ENCODE measurements at regions not wholly inside any gene's neighbourhood (a gene's known extent, or its start where the extent isn't known, plus 50 kb on each side); places are given as distances from the start of the nearest gene placed in this dataset.

DNA sequence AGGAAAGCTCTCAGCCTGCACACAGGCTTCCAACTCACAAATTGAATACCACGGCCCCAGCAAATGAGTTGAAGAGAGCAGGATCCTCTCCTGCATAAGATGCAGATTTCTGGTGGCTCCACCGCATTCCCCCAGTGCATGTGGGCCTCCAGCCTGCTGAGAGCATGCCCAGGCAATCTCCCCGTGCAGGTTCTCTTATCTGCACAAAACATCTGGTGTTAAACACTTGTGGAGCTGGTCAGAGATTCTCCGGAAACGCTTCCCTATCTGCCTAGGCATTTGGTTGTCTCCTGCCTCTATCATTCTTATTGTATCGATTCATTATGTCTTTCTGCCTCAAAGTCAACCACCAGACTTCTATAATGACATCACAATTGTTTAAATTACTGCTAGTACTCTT lies 1349.0 kb upstream of the B3GALT2 start:
- no peak overlapping the region for H3K27ac ChIP-seq
- no peak for TF ChIP-seq ZFX (IDR thresholded peaks at IDR 0.05; ENCODE audit: borderline replicate concordance)
- TF ChIP-seq, protein P1, sequence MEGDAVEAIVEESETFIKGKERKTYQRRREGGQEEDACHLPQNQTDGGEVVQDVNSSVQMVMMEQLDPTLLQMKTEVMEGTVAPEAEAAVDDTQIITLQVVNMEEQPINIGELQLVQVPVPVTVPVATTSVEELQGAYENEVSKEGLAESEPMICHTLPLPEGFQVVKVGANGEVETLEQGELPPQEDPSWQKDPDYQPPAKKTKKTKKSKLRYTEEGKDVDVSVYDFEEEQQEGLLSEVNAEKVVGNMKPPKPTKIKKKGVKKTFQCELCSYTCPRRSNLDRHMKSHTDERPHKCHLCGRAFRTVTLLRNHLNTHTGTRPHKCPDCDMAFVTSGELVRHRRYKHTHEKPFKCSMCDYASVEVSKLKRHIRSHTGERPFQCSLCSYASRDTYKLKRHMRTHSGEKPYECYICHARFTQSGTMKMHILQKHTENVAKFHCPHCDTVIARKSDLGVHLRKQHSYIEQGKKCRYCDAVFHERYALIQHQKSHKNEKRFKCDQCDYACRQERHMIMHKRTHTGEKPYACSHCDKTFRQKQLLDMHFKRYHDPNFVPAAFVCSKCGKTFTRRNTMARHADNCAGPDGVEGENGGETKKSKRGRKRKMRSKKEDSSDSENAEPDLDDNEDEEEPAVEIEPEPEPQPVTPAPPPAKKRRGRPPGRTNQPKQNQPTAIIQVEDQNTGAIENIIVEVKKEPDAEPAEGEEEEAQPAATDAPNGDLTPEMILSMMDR (IDR thresholded peaks at IDR 0.05), result no peak

DNA sequence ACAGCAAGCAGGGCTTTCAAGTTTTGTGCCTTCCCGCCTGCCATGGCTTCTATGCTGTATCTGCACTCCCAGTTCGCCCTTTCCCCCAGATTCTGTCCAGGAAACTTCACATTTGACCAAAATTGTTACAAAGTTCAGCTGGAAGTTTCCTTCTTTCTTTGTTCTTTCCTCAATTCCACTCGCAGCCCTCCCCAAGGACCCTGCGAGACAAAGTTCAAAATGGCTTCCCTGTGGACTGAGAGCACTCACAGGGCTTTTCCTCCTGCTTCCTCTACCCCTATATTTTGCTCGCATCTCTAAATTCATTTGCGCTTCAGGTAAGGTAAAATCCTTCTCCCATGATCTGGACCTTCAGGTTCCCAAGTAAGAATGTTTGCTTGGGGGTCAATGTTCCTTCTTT lies 1348.4 kb upstream of the B3GALT2 start:
- no peak for TF ChIP-seq ZFX (IDR thresholded peaks at IDR 0.05; ENCODE audit: borderline replicate concordance)
- TF ChIP-seq, protein P1 (IDR thresholded peaks at IDR 0.05), result no peak
- no peak overlapping the region for H3K27ac ChIP-seq

DNA sequence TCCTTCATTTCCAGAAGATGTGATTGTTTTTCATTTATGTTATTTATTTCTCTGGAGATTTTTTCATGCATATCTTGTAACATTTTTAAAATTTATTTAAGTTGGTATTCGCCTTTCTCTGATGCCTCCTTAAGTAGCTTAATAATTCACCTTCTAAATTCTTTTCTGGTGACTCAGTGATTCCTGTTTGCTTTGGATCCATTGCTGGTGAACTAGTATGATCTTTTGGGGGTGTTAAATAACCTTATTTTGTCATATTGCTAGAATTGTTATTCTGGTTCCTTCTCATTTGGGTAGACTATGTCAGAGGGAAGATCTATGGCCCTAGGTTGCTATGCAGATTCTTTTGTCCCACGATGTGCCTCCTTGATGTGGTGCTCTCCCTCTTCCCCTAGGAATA lies 1347.2 kb upstream of the B3GALT2 start:
- no peak for TF ChIP-seq ZFX (IDR thresholded peaks at IDR 0.05; ENCODE audit: borderline replicate concordance)
- TF ChIP-seq, protein P1 (IDR thresholded peaks at IDR 0.05), result no peak

DNA sequence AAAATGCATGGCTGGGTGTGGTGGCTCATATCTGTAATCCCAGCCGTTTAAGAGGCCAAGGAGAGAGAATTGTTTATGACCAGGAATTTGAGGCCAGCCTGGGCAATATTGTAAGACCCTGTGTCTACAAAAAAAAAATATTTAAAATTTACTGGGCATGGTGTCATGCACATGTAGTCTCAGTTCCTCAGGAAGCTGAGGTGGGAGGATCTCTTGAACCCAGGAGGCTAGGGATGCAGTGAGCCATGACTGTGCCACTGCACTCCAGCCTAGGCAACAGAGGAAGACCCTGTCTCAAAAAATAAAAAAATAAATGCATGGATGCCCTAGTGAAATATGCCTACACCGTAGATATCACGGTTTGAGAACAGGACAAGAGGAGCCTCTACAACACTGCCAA lies 1331.2 kb upstream of the B3GALT2 start:
- TF ChIP-seq ZFX (IDR thresholded peaks at IDR 0.05; ENCODE audit: borderline replicate concordance), result no peak
- TF ChIP-seq, protein P1 (IDR thresholded peaks at IDR 0.05), result no peak
- no peak overlapping the region for H3K27ac ChIP-seq

More for the DNA sequence above, 1347.2 kb upstream of the B3GALT2 start:
- H3K27ac ChIP-seq, result no peak overlapping the region

DNA sequence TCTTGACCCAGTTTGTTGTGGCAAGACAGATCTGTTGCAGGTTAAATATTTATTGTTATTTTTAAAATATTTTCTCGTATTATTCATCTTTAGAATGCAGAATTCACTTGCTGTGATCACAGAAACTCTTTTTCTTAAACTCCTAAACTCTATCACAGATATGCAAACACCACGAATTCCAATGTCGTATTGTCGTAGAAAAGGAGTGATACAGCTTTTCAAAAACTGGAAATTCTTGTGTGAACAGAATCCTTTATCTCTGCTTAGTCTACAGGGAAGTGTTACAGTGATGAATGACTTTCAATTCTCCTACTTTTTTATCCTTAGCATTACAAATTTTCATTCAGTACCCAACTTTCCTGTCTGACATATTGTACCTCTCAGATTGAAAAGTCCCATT lies 1329.5 kb upstream of the B3GALT2 start:
- TF ChIP-seq, protein P1 (IDR thresholded peaks at IDR 0.05), result no peak
- TF ChIP-seq ZFX (IDR thresholded peaks at IDR 0.05; ENCODE audit: borderline replicate concordance), result no peak
- no peak overlapping the region for H3K27ac ChIP-seq

DNA sequence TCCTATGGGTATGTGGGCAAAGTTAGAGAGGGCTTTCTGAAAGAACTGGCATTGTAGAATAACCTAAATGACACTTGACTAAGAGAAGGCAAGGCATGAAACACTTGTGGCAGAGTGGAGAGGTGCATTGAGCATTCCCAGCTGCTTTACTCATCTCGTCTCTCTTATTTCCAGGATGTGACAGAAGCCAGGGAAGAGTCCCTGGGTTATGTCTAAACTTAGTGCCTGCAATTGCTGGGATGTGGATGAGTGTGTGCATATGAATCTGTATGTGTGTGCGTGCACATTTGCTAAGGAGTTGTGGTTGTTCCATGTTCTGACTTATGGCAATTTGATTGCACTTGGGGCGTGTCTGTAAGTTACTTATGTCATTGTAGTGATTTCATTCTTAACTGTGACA lies 1326.5 kb upstream of the B3GALT2 start:
- no peak for TF ChIP-seq ZFX (IDR thresholded peaks at IDR 0.05; ENCODE audit: borderline replicate concordance)
- TF ChIP-seq, protein P1 (IDR thresholded peaks at IDR 0.05), result no peak
- no peak overlapping the region for H3K27ac ChIP-seq

DNA sequence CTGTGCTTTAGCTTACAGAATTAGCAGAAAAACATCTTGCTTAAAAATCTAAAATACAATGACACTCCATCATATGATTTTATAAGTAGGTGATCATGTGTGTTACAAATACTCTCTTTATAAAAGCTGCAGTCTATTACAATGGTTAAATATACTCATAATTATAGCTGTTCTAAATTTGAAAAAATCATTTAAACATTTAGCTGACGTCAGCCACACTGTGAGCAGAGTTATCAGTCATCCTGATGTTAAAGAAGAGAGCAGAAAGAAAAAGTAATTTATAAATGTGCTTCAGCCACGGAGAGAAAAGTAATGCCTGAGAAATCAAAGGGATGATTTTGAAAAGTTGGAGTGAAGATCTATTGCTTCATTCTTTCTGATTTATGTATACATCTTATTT lies 1325.9 kb upstream of the B3GALT2 start:
- no peak for TF ChIP-seq ZFX (IDR thresholded peaks at IDR 0.05; ENCODE audit: borderline replicate concordance)
- TF ChIP-seq, protein P1 (IDR thresholded peaks at IDR 0.05), result no peak
- H3K27ac ChIP-seq, result no peak overlapping the region

Measured in 22Rv1 (cell line).